CD14-positive monocyte (primary cell): ENCODE measurements at regions not wholly inside any gene's neighbourhood (a gene's known extent, or its start where the extent isn't known, plus 50 kb on each side); places are given as distances from the start of the nearest gene placed in this dataset.

Experiments
- DNase-seq, 3 donors: peaks; one replicate each; pipeline ENCODE4 v3.0.0-alpha.2; 2011 to 2022
- H2AFZ ChIP-seq: 2 replicates; pipeline ENCODE4 v1.6.0; 2012; ENCODE audit warnings: mild to moderate bottlenecking, low read depth, low read length, inconsistent platforms; ENCODE audit not compliant: insufficient read depth, poor library complexity, severe bottlenecking
- H3K27ac ChIP-seq, 2 donors: 1 replicate in 1 of 2; 2 replicates in 1 of 2; pipeline ENCODE4 v1.5.1; 2012 to 2013; ENCODE audit warnings: low read length in 2 of 2, control low read depth in 1 of 2, inconsistent platforms in 1 of 2, low read depth in 1 of 2, mild to moderate bottlenecking in 1 of 2
- H3K27me3 ChIP-seq, 2 donors: one replicate each; pipeline versions ENCODE4 v1.6.0 to v1.6.1; 2011 to 2013; ENCODE audit warnings: low read length in 2 of 2; ENCODE audit not compliant: control insufficient read depth in 2 of 2, insufficient read depth in 2 of 2
- H3K36me3 ChIP-seq, 2 donors: replicated peaks in 1 of 2; 1 replicate in 1 of 2; 2 replicates in 1 of 2; pipeline versions ENCODE4 v1.5.1 to v1.6.1; 2012 to 2013; ENCODE audit warnings: low read length in 2 of 2, control low read depth in 1 of 2, inconsistent platforms in 1 of 2, mild to moderate bottlenecking in 1 of 2; ENCODE audit not compliant: insufficient read depth in 2 of 2, control insufficient read depth in 1 of 2
- H3K4me1 ChIP-seq, 2 donors: 1 replicate in 1 of 2; 2 replicates in 1 of 2; pipeline versions ENCODE4 v1.5.1 to v1.6.1; 2012 to 2013; ENCODE audit warnings: low read length in 2 of 2, control low read depth in 1 of 2, inconsistent platforms in 1 of 2, mild to moderate bottlenecking in 1 of 2, moderate library complexity in 1 of 2; ENCODE audit not compliant: insufficient read depth in 2 of 2, control insufficient read depth in 1 of 2
- H3K4me2 ChIP-seq: replicated peaks from 2 replicates; pipeline ENCODE3; 2012; ENCODE audit warnings: low read length, moderate library complexity, mild to moderate bottlenecking; ENCODE audit not compliant: poor library complexity, severe bottlenecking; ENCODE audit errors: extremely low read depth
- H3K4me3 ChIP-seq, 3 experiments: fragments of 200-600 bp in 1 of 3; sonication (generic) in 1 of 3; replicated peaks in 1 of 3; 1 replicate in 2 of 3; 2 replicates in 1 of 3; pipeline ENCODE4 v1.5.1; 2011 to 2013; ENCODE audit warnings: low read length in 3 of 3, mild to moderate bottlenecking in 3 of 3, control low read depth in 2 of 3, low read depth in 2 of 3, inconsistent platforms in 1 of 3, moderate library complexity in 1 of 3
- H3K79me2 ChIP-seq: 2 replicates; pipeline ENCODE4 v1.6.0; 2012; ENCODE audit warnings: mild to moderate bottlenecking, control low read depth, inconsistent platforms, low read length, moderate library complexity; ENCODE audit not compliant: insufficient read depth
- H3K9ac ChIP-seq: 2 replicates; pipeline ENCODE4 v1.6.0; 2017; ENCODE audit warnings: low read length, mild to moderate bottlenecking; ENCODE audit not compliant: insufficient read depth, poor library complexity, severe bottlenecking
- H3K9me3 ChIP-seq, 2 donors: replicated peaks in 1 of 2; 1 replicate in 1 of 2; 2 replicates in 1 of 2; pipeline versions ENCODE4 v1.5.1 to v1.6.1; 2012 to 2013; ENCODE audit warnings: low read length in 2 of 2, control low read depth in 1 of 2; ENCODE audit not compliant: control insufficient read depth in 1 of 2, insufficient read depth in 1 of 2
- H4K20me1 ChIP-seq: 2 replicates; pipeline ENCODE4 v1.6.0; 2012; ENCODE audit warnings: mild to moderate bottlenecking, low read length, control low read depth, moderate library complexity; ENCODE audit not compliant: insufficient read depth
- H3K27ac Mint-ChIP-seq, 7 donors: one replicate each; pipeline ENCODE4 v1.8.0; 2020; ENCODE audit warnings: mild to moderate bottlenecking in 7 of 7, mixed read lengths in 7 of 7, moderate library complexity in 6 of 7, inconsistent platforms in 2 of 7
- H3K27me3 Mint-ChIP-seq, 3 donors: one replicate each; pipeline ENCODE4 v1.8.0; 2021 to 2022; ENCODE audit warnings: low read depth in 3 of 3, mild to moderate bottlenecking in 3 of 3, mixed read lengths in 3 of 3, moderate library complexity in 3 of 3, inconsistent platforms in 1 of 3
- H3K36me3 Mint-ChIP-seq, 2 donors: one replicate each; pipeline ENCODE4 v1.8.0; 2020; ENCODE audit warnings: mixed read lengths in 2 of 2, inconsistent platforms in 1 of 2, mild to moderate bottlenecking in 1 of 2
- H3K4me1 Mint-ChIP-seq: one replicate; pipeline ENCODE4 v1.8.0; 2020; ENCODE audit warnings: mild to moderate bottlenecking, mixed read lengths
- H3K4me3 Mint-ChIP-seq, 2 donors: one replicate each; pipeline ENCODE4 v1.8.0; 2020; ENCODE audit warnings: mild to moderate bottlenecking in 2 of 2, mixed read lengths in 2 of 2, moderate library complexity in 1 of 2
- H3K9me3 Mint-ChIP-seq, 7 donors: one replicate each; pipeline ENCODE4 v1.8.0; 2020 to 2022; ENCODE audit warnings: mixed read lengths in 7 of 7, mild to moderate bottlenecking in 6 of 7, moderate library complexity in 6 of 7, inconsistent platforms in 2 of 7
- WGBS: methylation state at CpG from one replicate; pipeline ENCODE4 v1.1.5; 2013; ENCODE audit warnings: missing lambda C conversion rate; ENCODE audit not compliant: insufficient coverage; 5-methylcytosine and 5-hydroxymethylcytosine counted together
- intact Hi-C, 2 donors: fragments of 100-400 bp; cut with micrococcal nuclease; formaldehyde crosslinking; loops; one replicate each; pipeline versions ENCODE4 v1.15.0 to v1.15.1; 2023
- TF ChIP-seq, protein P1 (sequence below): fragments of 200-600 bp; IDR thresholded peaks from one replicate; pipeline ENCODE4 v1.8.0; 2022; ENCODE audit warnings: antibody characterized with exemption, mild to moderate bottlenecking

- Histone ChIP-seq H3K4me1 (no peaks in the 10 kb centered on the region), H3K36me3 (no peaks in the 10 kb centered on the region), H4K20me1 (no peaks in the 10 kb centered on the region), H2AFZ (no peak overlapping the region), H3K27me3 (no peaks in the 10 kb centered on the region), H3K4me2 (no peak overlapping the region), H3K4me3 (no peak overlapping the region), H3K9ac (no peak overlapping the region), H3K9me3 (no peaks in the 10 kb centered on the region), H3K27ac (no peak overlapping the region), H3K79me2 (no peaks in the 10 kb centered on the region)
- Mint-ChIP-seq H3K36me3 (no peaks in the 10 kb centered on the region), H3K9me3 (peaks cover 0 to 13% (median 6%) of the 10 kb centered on the region in 7 donors), H3K27ac (no peak overlapping the region), H3K4me3 (no peak overlapping the region), H3K4me1 (no peaks in the 10 kb centered on the region), H3K27me3 (peaks cover 0 to 8% (median 5%) of the 10 kb centered on the region in 3 donors)
- intact Hi-C loops, result no loop called here
- WGBS, result 79% methylated on average over 6 of the region's 13 CpGs
- TF ChIP-seq, protein P1, sequence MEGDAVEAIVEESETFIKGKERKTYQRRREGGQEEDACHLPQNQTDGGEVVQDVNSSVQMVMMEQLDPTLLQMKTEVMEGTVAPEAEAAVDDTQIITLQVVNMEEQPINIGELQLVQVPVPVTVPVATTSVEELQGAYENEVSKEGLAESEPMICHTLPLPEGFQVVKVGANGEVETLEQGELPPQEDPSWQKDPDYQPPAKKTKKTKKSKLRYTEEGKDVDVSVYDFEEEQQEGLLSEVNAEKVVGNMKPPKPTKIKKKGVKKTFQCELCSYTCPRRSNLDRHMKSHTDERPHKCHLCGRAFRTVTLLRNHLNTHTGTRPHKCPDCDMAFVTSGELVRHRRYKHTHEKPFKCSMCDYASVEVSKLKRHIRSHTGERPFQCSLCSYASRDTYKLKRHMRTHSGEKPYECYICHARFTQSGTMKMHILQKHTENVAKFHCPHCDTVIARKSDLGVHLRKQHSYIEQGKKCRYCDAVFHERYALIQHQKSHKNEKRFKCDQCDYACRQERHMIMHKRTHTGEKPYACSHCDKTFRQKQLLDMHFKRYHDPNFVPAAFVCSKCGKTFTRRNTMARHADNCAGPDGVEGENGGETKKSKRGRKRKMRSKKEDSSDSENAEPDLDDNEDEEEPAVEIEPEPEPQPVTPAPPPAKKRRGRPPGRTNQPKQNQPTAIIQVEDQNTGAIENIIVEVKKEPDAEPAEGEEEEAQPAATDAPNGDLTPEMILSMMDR, result no peak
- no peak for DNase-seq
These were observed 269.0 kb downstream of the CDCA7 start for GRCh38 chr2:173623438-173624319.

- Histone ChIP-seq H3K27ac (no peak overlapping the region), H3K4me3 (no peak overlapping the region), H3K79me2 (no peaks in the 10 kb centered on the region), H3K4me2 (no peak overlapping the region), H3K36me3 (no peaks in the 10 kb centered on the region), H4K20me1 (no peaks in the 10 kb centered on the region), H3K9me3 (no peaks in the 10 kb centered on the region), H3K4me1 (no peaks in the 10 kb centered on the region), H3K27me3 (no peaks in the 10 kb centered on the region), H3K9ac (no peak overlapping the region), H2AFZ (no peak overlapping the region)
- H3K9me3 Mint-ChIP-seq, result peaks cover 0 to 12% (median 6%) of the 10 kb centered on the region in 7 donors
- H3K36me3 Mint-ChIP-seq, result no peaks in the 10 kb centered on the region
- no peak for DNase-seq
- intact Hi-C loops, result no loop called here
- no peak overlapping the region for H3K27ac Mint-ChIP-seq
- WGBS, result 97% methylated on average over 8 of the region's 11 CpGs
- no peaks in the 10 kb centered on the region for H3K4me1 Mint-ChIP-seq
- peaks cover 2 to 8% (median 2%) of the 10 kb centered on the region in 3 donors for H3K27me3 Mint-ChIP-seq
- TF ChIP-seq, protein P1, result no peak
- no peak overlapping the region for H3K4me3 Mint-ChIP-seq
These were observed 270.6 kb downstream of the CDCA7 start for GRCh38 chr2:173625315-173625714.
